WERI-Rb-1 (cell line): ENCODE measurements at regions not wholly inside any gene's neighbourhood (a gene's known extent, or its start where the extent isn't known, plus 50 kb on each side); places are given as distances from the start of the nearest gene placed in this dataset.

Experiments
- DNase-seq: peaks from one replicate; pipeline ENCODE4 v3.0.0-alpha.2; 2020
- H3K27ac ChIP-seq: fragments of 250-450 bp; sonication (Bioruptor Pico); 2 replicates; pipeline ENCODE4 v1.5.1; 2020; ENCODE audit warnings: mild to moderate bottlenecking, moderate library complexity
- H3K27me3 ChIP-seq: fragments of 250-450 bp; sonication (Bioruptor Pico); 2 replicates; pipeline ENCODE4 v1.5.1; 2021; ENCODE audit warnings: mild to moderate bottlenecking, low read depth, moderate library complexity; ENCODE audit not compliant: insufficient read depth, severe bottlenecking
- H3K36me3 ChIP-seq: fragments of 250-450 bp; sonication (Bioruptor Pico); 2 replicates; pipeline ENCODE4 v1.5.1; 2020; ENCODE audit warnings: mild to moderate bottlenecking, moderate library complexity
- H3K4me3 ChIP-seq: 2 replicates; pipeline ENCODE4 v1.5.1; 2011; ENCODE audit warnings: low read depth, mild to moderate bottlenecking, control low read depth, low read length
- H3K9me3 ChIP-seq: fragments of 250-450 bp; sonication (Bioruptor Pico); 2 replicates; pipeline ENCODE4 v1.5.1; 2021; ENCODE audit warnings: mild to moderate bottlenecking, moderate library complexity; ENCODE audit not compliant: severe bottlenecking
- TF ChIP-seq, protein P1 (sequence below): IDR thresholded peaks from 2 replicates; pipeline ENCODE4 v1.5.1; 2011; ENCODE audit warnings: low read depth, mild to moderate bottlenecking, control low read depth, inconsistent platforms, low read length

- Histone ChIP-seq H3K9me3 (peaks cover 2% of the 10 kb centered on the region), H3K27ac (no peak overlapping the region), H3K27me3 (peaks cover 91% of the 10 kb centered on the region), H3K36me3 (no peaks in the 10 kb centered on the region), H3K4me3 (no peak overlapping the region)
- DNase-seq = no peak
- TF ChIP-seq, protein P1, sequence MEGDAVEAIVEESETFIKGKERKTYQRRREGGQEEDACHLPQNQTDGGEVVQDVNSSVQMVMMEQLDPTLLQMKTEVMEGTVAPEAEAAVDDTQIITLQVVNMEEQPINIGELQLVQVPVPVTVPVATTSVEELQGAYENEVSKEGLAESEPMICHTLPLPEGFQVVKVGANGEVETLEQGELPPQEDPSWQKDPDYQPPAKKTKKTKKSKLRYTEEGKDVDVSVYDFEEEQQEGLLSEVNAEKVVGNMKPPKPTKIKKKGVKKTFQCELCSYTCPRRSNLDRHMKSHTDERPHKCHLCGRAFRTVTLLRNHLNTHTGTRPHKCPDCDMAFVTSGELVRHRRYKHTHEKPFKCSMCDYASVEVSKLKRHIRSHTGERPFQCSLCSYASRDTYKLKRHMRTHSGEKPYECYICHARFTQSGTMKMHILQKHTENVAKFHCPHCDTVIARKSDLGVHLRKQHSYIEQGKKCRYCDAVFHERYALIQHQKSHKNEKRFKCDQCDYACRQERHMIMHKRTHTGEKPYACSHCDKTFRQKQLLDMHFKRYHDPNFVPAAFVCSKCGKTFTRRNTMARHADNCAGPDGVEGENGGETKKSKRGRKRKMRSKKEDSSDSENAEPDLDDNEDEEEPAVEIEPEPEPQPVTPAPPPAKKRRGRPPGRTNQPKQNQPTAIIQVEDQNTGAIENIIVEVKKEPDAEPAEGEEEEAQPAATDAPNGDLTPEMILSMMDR = no peak
Observed at GRCh38 chr5:2201832-2202231, 319.1 kb upstream of the IRX4 start.

- Histone ChIP-seq H3K27me3 (peaks cover 93% of the 10 kb centered on the region), H3K9me3 (peaks cover 2% of the 10 kb centered on the region), H3K36me3 (no peaks in the 10 kb centered on the region), H3K4me3 (no peak overlapping the region), H3K27ac (no peak overlapping the region)
- no peak for DNase-seq
- TF ChIP-seq, protein P1 = no peak
Observed at GRCh38 chr5:2201421-2201820, 318.7 kb upstream of the IRX4 start.

- Histone ChIP-seq H3K27me3 (peaks cover 93% of the 10 kb centered on the region), H3K9me3 (peaks cover 2% of the 10 kb centered on the region), H3K4me3 (no peak overlapping the region), H3K27ac (no peak overlapping the region), H3K36me3 (no peaks in the 10 kb centered on the region)
- TF ChIP-seq, protein P1 = no peak
- DNase-seq = no peak
Observed at GRCh38 chr5:2201011-2201410, 318.3 kb upstream of the IRX4 start.

GRCh38 chr5:2200261-2200950 is 317.7 kb upstream of the IRX4 start:
- Histone ChIP-seq H3K4me3 (no peak overlapping the region), H3K27me3 (peaks cover 93% of the 10 kb centered on the region), H3K9me3 (peaks cover 3% of the 10 kb centered on the region), H3K36me3 (no peaks in the 10 kb centered on the region), H3K27ac (no peak overlapping the region)
- TF ChIP-seq, protein P1 = no peak
- DNase-seq = no peak

DNA sequence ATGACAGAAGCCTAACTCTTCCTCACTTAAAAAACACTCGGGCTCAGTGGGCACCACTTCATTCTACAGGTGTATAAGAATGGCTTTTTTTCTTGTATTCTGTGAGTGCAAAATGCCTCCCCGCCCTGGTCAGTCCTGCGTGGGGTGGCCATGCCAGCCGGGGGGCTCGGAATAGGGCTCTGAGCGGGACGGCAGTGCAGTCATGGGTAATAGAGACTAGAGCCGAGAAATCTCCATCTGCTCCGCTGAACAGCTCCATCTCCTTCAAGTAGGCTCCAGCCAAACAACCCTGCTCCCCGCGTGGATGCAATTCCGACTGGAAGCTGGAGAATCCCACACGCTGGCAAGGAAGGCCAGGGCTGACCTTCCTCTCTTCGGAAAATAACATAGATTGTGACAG is 317.0 kb upstream of the IRX4 start:
- H3K9me3 ChIP-seq = peaks cover 10% of the 10 kb centered on the region
- H3K27ac ChIP-seq = no peak overlapping the region
- TF ChIP-seq, protein P1 = no peak
- no peaks in the 10 kb centered on the region for H3K36me3 ChIP-seq
- no peak overlapping the region for H3K4me3 ChIP-seq
- no peak for DNase-seq
- H3K27me3 ChIP-seq = peaks cover 95% of the 10 kb centered on the region
